HCT116 (cell line): ENCODE measurements at regions not wholly inside any gene's neighbourhood (a gene's known extent, or its start where the extent isn't known, plus 50 kb on each side); places are given as distances from the start of the nearest gene placed in this dataset.

Experiments
- ATAC-seq: fragments of 200-7000 bp; cut with Tn5 transposase; 2 replicates; pipeline ENCODE4 v1.9.1; 2020; ENCODE audit warnings: mild to moderate bottlenecking, moderate library complexity
- BruUV-seq: library from RNA; stranded (reverse); fragments of 400-500 nt; replicated peaks from 2 replicates; lab custom pipeline; 2021; lab: Mats Ljungman, UMichigan
- CTCF ChIA-PET: fragments of 300-600 bp; sonication (Branson Sonifier 250); formaldehyde crosslinking; loops from one replicate; lab custom pipeline; 2021; ENCODE audit warnings: antibody characterized with exemption; lab: Charles Lee
- POLR2A ChIA-PET: fragments of 300-600, 350-600 bp; sonication (Branson Sonifier 250); formaldehyde crosslinking; loops from one replicate; lab custom pipeline; 2021; ENCODE audit warnings: antibody characterized with exemption; lab: Charles Lee
- RAD21 ChIA-PET, 2 experiments: fragments of 300-600 bp; sonication (Branson Sonifier 250); formaldehyde crosslinking; loops; one replicate each; lab custom pipeline; 2023; ENCODE audit warnings: low total read pairs in 2 of 2; ENCODE audit not compliant: uncharacterized antibody in 2 of 2, unreplicated experiment in 2 of 2, low non-redundant PET in 1 of 2; lab: Charles Lee
- DNase-seq: peaks from one replicate; pipeline ENCODE4 v3.0.0-alpha.2; 2010; ENCODE audit warnings: low read depth, low spot score
- H2AFZ ChIP-seq: fragments of 200-600 bp; shearing (Covaris generic), sonication (generic); 2 replicates; pipeline ENCODE4 v1.6.1; 2017; ENCODE audit warnings: low read depth, mixed run types, mixed read lengths, antibody characterized with exemption, low read length; ENCODE audit not compliant: poor library complexity, severe bottlenecking
- H3K27ac ChIP-seq: 2 replicates; pipeline ENCODE4 v1.5.1; 2012; ENCODE audit warnings: low read depth, low read length
- H3K27me3 ChIP-seq: fragments of 200-600 bp; sonication (generic); 2 replicates; pipeline ENCODE4 v1.6.1; 2016; ENCODE audit warnings: mixed run types, low read length, mixed read lengths; ENCODE audit not compliant: insufficient read depth
- H3K36me3 ChIP-seq, 2 experiments: fragments of 200-500 bp in 1 of 2; fragments of 200-600 bp in 1 of 2; sonication (Bioruptor generic) in 1 of 2; sonication (generic) in 1 of 2; 2 replicates each; pipeline versions ENCODE4 v1.5.1 to v1.6.1; 2014 to 2016; ENCODE audit warnings: low read length in 2 of 2, inconsistent platforms in 1 of 2, mixed read lengths in 1 of 2, mixed run types in 1 of 2; ENCODE audit not compliant: insufficient read depth in 2 of 2, control insufficient read depth in 1 of 2
- H3K4me1 ChIP-seq, 2 experiments: fragments of 200-600 bp in 1 of 2; sonication (generic) in 1 of 2; 2 replicates each; pipeline versions ENCODE4 v1.5.1 to v1.6.1; 2012 to 2017; ENCODE audit warnings: low read length in 2 of 2, inconsistent platforms in 1 of 2, mild to moderate bottlenecking in 1 of 2, mixed read lengths in 1 of 2, mixed run types in 1 of 2, moderate library complexity in 1 of 2; ENCODE audit not compliant: insufficient read depth in 2 of 2, control insufficient read depth in 1 of 2
- H3K4me2 ChIP-seq: fragments of 200-600 bp; sonication (generic); 2 replicates; pipeline ENCODE4 v1.6.1; 2017; ENCODE audit warnings: mixed run types, low read length, mixed read lengths
- H3K4me3 ChIP-seq, 2 experiments: fragments of 200-600 bp in 1 of 2; sonication (generic) in 1 of 2; replicated peaks in 1 of 2; 2 replicates each; pipeline ENCODE4 v1.5.1; 2011 to 2016; ENCODE audit warnings: low read length in 2 of 2, control low read depth in 1 of 2, low read depth in 1 of 2, mild to moderate bottlenecking in 1 of 2, mixed read lengths in 1 of 2, mixed run types in 1 of 2
- H3K79me2 ChIP-seq: fragments of 200-600 bp; sonication (generic); 2 replicates; pipeline ENCODE4 v1.6.1; 2017; ENCODE audit warnings: mild to moderate bottlenecking, mixed run types, low read length, moderate library complexity, mixed read lengths; ENCODE audit not compliant: insufficient read depth
- H3K9ac ChIP-seq: fragments of 200-600 bp; sonication (generic); 2 replicates; pipeline ENCODE4 v1.6.1; 2016; ENCODE audit warnings: low read length, mixed read lengths
- H3K9me2 ChIP-seq: fragments of 200-600 bp; sonication (generic), shearing (Covaris generic); 2 replicates; pipeline ENCODE4 v1.6.1; 2017; ENCODE audit warnings: mixed run types, mild to moderate bottlenecking, moderate library complexity; ENCODE audit not compliant: insufficient read depth
- H3K9me3 ChIP-seq, 2 experiments: fragments of 200-500 bp in 1 of 2; fragments of 200-600 bp in 1 of 2; sonication (Bioruptor generic) in 1 of 2; sonication (generic) in 1 of 2; 2 replicates each; pipeline ENCODE4 v1.6.1; 2014 to 2017; ENCODE audit warnings: low read length in 2 of 2, mixed read lengths in 2 of 2, inconsistent platforms in 1 of 2, low read depth in 1 of 2, mild to moderate bottlenecking in 1 of 2, mixed run types in 1 of 2, moderate library complexity in 1 of 2; ENCODE audit not compliant: control insufficient read depth in 1 of 2, insufficient read depth in 1 of 2
- H4K20me1 ChIP-seq: fragments of 200-600 bp; sonication (generic), shearing (Covaris generic); 2 replicates; pipeline ENCODE4 v1.6.1; 2017; ENCODE audit warnings: mixed run types, mild to moderate bottlenecking, moderate library complexity; ENCODE audit not compliant: insufficient read depth
- CBX3 ChIP-seq: IDR thresholded peaks from 2 replicates; pipeline ENCODE4 v1.6.1; 2012; ENCODE audit warnings: low read depth
- CEBPB ChIP-seq: IDR thresholded peaks from 2 replicates; pipeline ENCODE4 v1.6.1; 2012; ENCODE audit warnings: low read depth
- EGR1 ChIP-seq: IDR thresholded peaks from 2 replicates; pipeline ENCODE4 v1.6.1; 2012; ENCODE audit warnings: low read depth
- ELF1 ChIP-seq: IDR thresholded peaks from 2 replicates; pipeline ENCODE4 v1.6.1; 2012; ENCODE audit warnings: low read depth, borderline replicate concordance
- EZH2 ChIP-seq: fragments of 200-600 bp; sonication (generic); IDR thresholded peaks from 2 replicates; pipeline ENCODE4 v1.6.1; 2017; ENCODE audit warnings: antibody characterized with exemption, mixed run types
- EZH2phosphoT487 ChIP-seq: fragments of 200-600 bp; IDR thresholded peaks from 2 replicates; pipeline ENCODE4 v1.6.1; 2018; ENCODE audit warnings: antibody characterized with exemption, borderline replicate concordance
- FOSL1 ChIP-seq: IDR thresholded peaks from 2 replicates; pipeline ENCODE4 v1.6.1; 2012; ENCODE audit warnings: low read depth
- JUND ChIP-seq: IDR thresholded peaks from 2 replicates; pipeline ENCODE4 v1.6.1; 2012
- POLR2A ChIP-seq: IDR thresholded peaks from 2 replicates; pipeline ENCODE4 v1.7.0; 2011; ENCODE audit warnings: borderline replicate concordance; ENCODE audit not compliant: insufficient read depth, insufficient read length; ENCODE audit errors: extremely low read depth
- RAD21 ChIP-seq: IDR thresholded peaks from 2 replicates; pipeline ENCODE4 v1.6.1; 2012; ENCODE audit warnings: low read depth, mild to moderate bottlenecking
- SIN3A ChIP-seq: IDR thresholded peaks from 2 replicates; pipeline ENCODE4 v1.6.1; 2012; ENCODE audit warnings: low read depth
- SRF ChIP-seq: IDR thresholded peaks from 2 replicates; pipeline ENCODE4 v1.6.1; 2012; ENCODE audit warnings: low read depth
- TCF7L2 ChIP-seq: IDR thresholded peaks from 2 replicates; pipeline ENCODE4 v1.7.0; 2011; ENCODE audit warnings: borderline replicate concordance, inconsistent platforms; ENCODE audit not compliant: insufficient read depth, insufficient read length; ENCODE audit errors: extremely low read depth
- YY1 ChIP-seq: IDR thresholded peaks from 2 replicates; pipeline ENCODE4 v1.6.1; 2011; ENCODE audit warnings: low read length, low read depth, moderate library complexity, mild to moderate bottlenecking; ENCODE audit not compliant: insufficient replicate concordance; ENCODE audit errors: extremely low read depth
- ZBTB33 ChIP-seq: IDR thresholded peaks from 2 replicates; pipeline ENCODE4 v1.6.1; 2011; ENCODE audit warnings: mild to moderate bottlenecking, low read length, moderate library complexity; ENCODE audit not compliant: insufficient replicate concordance; ENCODE audit errors: extremely low read depth
- ZFX ChIP-seq: fragments of 450-650 bp; IDR thresholded peaks from 2 replicates; pipeline ENCODE4 v1.6.1; 2017
- ZNF274 ChIP-seq: fragments of 200-500 bp; sonication (Bioruptor generic); IDR thresholded peaks from 2 replicates; pipeline ENCODE4 v1.6.1; 2014; ENCODE audit warnings: mild to moderate bottlenecking, low read depth, low read length, inconsistent platforms
- intact Hi-C: fragments of 100-400 bp; cut with micrococcal nuclease; formaldehyde crosslinking; loops from 2 replicates; pipeline ENCODE4 v1.10.0; 2022
- TF ChIP-seq, protein P1 (sequence below), 3 experiments: fragments of 200-600 bp in 1 of 3; sonication (generic) in 1 of 3; IDR thresholded peaks in 2 of 3; conservative IDR thresholded peaks in 1 of 3; 2 replicates each; pipeline ENCODE4 v1.5.1; 2012 to 2017; ENCODE audit warnings: low read depth in 2 of 3, low read length in 2 of 3, antibody characterized with exemption in 1 of 3, borderline replicate concordance in 1 of 3, control low read depth in 1 of 3, mild to moderate bottlenecking in 1 of 3, mixed read lengths in 1 of 3, mixed run types in 1 of 3, moderate library complexity in 1 of 3; ENCODE audit not compliant: insufficient read depth in 1 of 3

DNA sequence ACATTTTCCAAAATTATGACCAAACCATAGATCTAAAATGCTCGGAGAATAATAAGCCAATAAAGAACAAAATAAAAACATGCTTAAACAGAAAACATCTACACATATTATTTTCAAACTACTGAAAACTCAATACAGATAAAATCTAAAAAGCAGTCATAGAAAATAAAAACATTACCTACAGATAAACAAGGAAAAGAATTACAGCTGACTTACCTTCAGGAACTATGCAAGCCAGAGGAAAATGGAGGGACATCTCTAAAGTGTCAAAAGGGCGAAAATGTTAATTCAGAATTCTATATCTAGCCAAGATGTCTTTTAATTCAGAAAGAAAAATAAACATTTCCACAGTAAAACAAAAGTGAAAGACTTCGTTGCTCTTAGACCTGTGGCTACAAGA, 112.9 kb upstream of the GYPC start:
- CTCF ChIA-PET: no interaction called here
- Histone ChIP-seq H2AFZ (no peak overlapping the region), H3K4me2 (no peak overlapping the region), H3K4me1 (no peaks in the 10 kb centered on the region), H4K20me1 (no peaks in the 10 kb centered on the region), H3K4me3 (no peak overlapping the region), H3K9me3 (peaks cover 0 to 13% of the 10 kb centered on the region in 2 experiments; a peak in 3 of 4 replicates), H3K79me2 (no peaks in the 10 kb centered on the region)
- intact Hi-C loops: no loop called here
- TF ChIP-seq EGR1: no peak
- no peak for TF ChIP-seq FOSL1
- no peak for TF ChIP-seq SRF
- TF ChIP-seq EZH2phosphoT487: no peak
- no peak for TF ChIP-seq ZNF274
- TF ChIP-seq CBX3: no peak
- no peak for TF ChIP-seq TCF7L2
- TF ChIP-seq EZH2: no peak
- TF ChIP-seq YY1: no peak
- no peak for TF ChIP-seq ELF1
- no peak for TF ChIP-seq ZFX
- no peak for TF ChIP-seq CEBPB
- no peak for TF ChIP-seq RAD21
- TF ChIP-seq JUND: no peak
- TF ChIP-seq SIN3A: no peak
- no peak for TF ChIP-seq POLR2A
- TF ChIP-seq, protein P1, sequence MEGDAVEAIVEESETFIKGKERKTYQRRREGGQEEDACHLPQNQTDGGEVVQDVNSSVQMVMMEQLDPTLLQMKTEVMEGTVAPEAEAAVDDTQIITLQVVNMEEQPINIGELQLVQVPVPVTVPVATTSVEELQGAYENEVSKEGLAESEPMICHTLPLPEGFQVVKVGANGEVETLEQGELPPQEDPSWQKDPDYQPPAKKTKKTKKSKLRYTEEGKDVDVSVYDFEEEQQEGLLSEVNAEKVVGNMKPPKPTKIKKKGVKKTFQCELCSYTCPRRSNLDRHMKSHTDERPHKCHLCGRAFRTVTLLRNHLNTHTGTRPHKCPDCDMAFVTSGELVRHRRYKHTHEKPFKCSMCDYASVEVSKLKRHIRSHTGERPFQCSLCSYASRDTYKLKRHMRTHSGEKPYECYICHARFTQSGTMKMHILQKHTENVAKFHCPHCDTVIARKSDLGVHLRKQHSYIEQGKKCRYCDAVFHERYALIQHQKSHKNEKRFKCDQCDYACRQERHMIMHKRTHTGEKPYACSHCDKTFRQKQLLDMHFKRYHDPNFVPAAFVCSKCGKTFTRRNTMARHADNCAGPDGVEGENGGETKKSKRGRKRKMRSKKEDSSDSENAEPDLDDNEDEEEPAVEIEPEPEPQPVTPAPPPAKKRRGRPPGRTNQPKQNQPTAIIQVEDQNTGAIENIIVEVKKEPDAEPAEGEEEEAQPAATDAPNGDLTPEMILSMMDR (IDR thresholded peaks at IDR 0.05 in 2 of 3, conservative IDR thresholded peaks at IDR 0.05 in 1 of 3; ENCODE audit: borderline replicate concordance in 1 of 3, insufficient read depth in 1 of 3, low read depth in 2 of 3, low read length in 2 of 3): no peak
- no peak for TF ChIP-seq ZBTB33
- TF ChIP-seq, all 23 proteins: peak for 0
- ChIA-PET POLR2A (no interaction called here), RAD21 (no interaction called here)
- DNase-seq (no peak), ATAC-seq (no peak)
- no peak overlapping the region for H3K27ac ChIP-seq
- H3K36me3 ChIP-seq: no peaks in the 10 kb centered on the region
- H3K9me2 ChIP-seq: no peaks in the 10 kb centered on the region
- no peak overlapping the region for H3K9ac ChIP-seq
- H3K27me3 ChIP-seq: no peaks in the 10 kb centered on the region
- BruUV-seq: no TSS peak
